PFSK-1 (cell line): ENCODE measurements at regions not wholly inside any gene's neighbourhood (a gene's known extent, or its start where the extent isn't known, plus 50 kb on each side); places are given as distances from the start of the nearest gene placed in this dataset.

Source experiments
- FOXP2 ChIP-seq: optimal IDR thresholded peaks from 2 replicates; pipeline ENCODE3; 2011; ENCODE audit warnings: borderline replicate concordance, control low read depth, inconsistent platforms; ENCODE audit not compliant: insufficient read depth; ENCODE audit errors: extremely low read length, extremely low read depth
- POLR2AphosphoS5 ChIP-seq: IDR thresholded peaks from 2 replicates; pipeline ENCODE4 v1.6.1; 2012; ENCODE audit warnings: low read depth, mild to moderate bottlenecking, control low read depth, low read length, moderate library complexity
- SIN3A ChIP-seq: IDR thresholded peaks from 2 replicates; pipeline ENCODE4 v1.6.1; 2012; ENCODE audit warnings: mild to moderate bottlenecking, low read length, moderate library complexity, borderline replicate concordance; ENCODE audit not compliant: insufficient read depth
- TAF1 ChIP-seq: IDR thresholded peaks from 2 replicates; pipeline ENCODE4 v1.6.1; 2012; ENCODE audit warnings: low read length, control low read depth, borderline replicate concordance; ENCODE audit not compliant: insufficient read depth
- TF ChIP-seq, protein P1 (sequence below), 2 experiments: IDR thresholded peaks; 2 replicates each; pipeline versions ENCODE4 v1.6.1 to v1.8.0; 2011 to 2012; ENCODE audit warnings: low read depth in 2 of 2, low read length in 2 of 2, control low read depth in 1 of 2, inconsistent platforms in 1 of 2, mild to moderate bottlenecking in 1 of 2, moderate library complexity in 1 of 2; ENCODE audit not compliant: insufficient read depth in 1 of 2

DNA sequence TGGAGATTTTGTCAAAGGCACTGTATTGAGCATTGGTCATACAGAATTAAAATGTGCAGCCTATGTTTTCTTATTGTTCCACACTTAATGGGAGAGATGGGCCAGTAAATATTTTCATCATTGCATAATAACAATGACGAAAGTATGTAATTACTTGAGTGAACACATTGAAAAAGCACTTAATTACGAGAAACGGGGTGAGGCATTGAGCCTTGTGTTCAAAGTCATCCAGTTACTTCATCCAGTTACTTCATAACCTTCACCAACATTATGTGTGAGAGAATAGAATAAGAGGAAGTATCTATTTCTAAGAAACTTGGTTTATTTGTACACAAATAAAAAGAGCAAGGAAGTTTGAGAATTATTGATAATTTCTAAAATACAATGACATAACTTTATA lies 1427.0 kb downstream of the ADGRL3 start:
- TF ChIP-seq FOXP2 (no peak), TAF1 (no peak), SIN3A (no peak)
- TF ChIP-seq, protein P1, sequence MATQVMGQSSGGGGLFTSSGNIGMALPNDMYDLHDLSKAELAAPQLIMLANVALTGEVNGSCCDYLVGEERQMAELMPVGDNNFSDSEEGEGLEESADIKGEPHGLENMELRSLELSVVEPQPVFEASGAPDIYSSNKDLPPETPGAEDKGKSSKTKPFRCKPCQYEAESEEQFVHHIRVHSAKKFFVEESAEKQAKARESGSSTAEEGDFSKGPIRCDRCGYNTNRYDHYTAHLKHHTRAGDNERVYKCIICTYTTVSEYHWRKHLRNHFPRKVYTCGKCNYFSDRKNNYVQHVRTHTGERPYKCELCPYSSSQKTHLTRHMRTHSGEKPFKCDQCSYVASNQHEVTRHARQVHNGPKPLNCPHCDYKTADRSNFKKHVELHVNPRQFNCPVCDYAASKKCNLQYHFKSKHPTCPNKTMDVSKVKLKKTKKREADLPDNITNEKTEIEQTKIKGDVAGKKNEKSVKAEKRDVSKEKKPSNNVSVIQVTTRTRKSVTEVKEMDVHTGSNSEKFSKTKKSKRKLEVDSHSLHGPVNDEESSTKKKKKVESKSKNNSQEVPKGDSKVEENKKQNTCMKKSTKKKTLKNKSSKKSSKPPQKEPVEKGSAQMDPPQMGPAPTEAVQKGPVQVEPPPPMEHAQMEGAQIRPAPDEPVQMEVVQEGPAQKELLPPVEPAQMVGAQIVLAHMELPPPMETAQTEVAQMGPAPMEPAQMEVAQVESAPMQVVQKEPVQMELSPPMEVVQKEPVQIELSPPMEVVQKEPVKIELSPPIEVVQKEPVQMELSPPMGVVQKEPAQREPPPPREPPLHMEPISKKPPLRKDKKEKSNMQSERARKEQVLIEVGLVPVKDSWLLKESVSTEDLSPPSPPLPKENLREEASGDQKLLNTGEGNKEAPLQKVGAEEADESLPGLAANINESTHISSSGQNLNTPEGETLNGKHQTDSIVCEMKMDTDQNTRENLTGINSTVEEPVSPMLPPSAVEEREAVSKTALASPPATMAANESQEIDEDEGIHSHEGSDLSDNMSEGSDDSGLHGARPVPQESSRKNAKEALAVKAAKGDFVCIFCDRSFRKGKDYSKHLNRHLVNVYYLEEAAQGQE (IDR thresholded peaks at IDR 0.05; ENCODE audit: insufficient read depth in 1 of 2, low read depth in 2 of 2, low read length in 2 of 2) = no peak

DNA sequence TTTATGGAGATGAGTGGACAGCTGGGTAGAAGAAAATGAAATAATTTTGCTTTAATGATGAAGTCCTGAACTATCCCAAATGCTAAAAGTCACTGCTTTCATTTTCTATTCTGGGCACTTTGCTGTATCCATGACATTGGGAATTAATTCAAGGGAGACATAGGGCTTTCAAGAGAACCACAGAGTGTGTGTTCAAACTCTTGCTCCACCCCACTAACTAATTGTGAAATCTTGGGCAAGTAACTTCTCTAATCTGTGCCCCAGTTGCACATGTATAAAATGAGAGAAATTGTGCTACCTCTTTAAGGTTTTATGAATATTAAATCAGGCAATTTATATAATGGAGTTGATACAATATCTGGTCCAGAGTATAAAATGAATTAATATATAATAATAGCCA lies 1422.0 kb downstream of the ADGRL3 start:
- no peak for TF ChIP-seq SIN3A
- TF ChIP-seq POLR2AphosphoS5 = no peak
- TF ChIP-seq, protein P1 (IDR thresholded peaks at IDR 0.05; ENCODE audit: insufficient read depth in 1 of 2, low read depth in 2 of 2, low read length in 2 of 2) = no peak
- no peak for TF ChIP-seq FOXP2
- no peak for TF ChIP-seq TAF1

DNA sequence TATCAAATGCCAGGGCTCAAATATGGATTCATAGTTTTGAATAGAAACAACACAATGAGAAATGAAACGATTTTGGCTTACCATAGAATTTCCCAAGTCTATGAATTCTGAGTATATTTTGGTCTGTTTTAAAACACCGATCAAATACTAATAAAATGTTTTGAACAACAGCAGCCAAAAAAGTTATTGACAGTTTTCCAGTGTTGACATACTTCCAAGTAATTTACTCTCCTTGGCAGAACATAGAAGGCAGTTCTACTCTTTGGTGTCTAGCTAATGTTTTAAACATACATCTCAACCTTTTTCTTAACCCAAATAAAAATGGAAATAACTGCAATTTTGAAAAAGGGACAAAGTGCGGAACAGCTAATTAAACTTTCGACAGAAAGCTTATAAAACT lies 1419.8 kb downstream of the ADGRL3 start:
- TF ChIP-seq SIN3A (no peak), FOXP2 (no peak), POLR2AphosphoS5 (no peak), TAF1 (no peak)
- TF ChIP-seq, protein P1 (IDR thresholded peaks at IDR 0.05; ENCODE audit: insufficient read depth in 1 of 2, low read depth in 2 of 2, low read length in 2 of 2) = no peak

DNA sequence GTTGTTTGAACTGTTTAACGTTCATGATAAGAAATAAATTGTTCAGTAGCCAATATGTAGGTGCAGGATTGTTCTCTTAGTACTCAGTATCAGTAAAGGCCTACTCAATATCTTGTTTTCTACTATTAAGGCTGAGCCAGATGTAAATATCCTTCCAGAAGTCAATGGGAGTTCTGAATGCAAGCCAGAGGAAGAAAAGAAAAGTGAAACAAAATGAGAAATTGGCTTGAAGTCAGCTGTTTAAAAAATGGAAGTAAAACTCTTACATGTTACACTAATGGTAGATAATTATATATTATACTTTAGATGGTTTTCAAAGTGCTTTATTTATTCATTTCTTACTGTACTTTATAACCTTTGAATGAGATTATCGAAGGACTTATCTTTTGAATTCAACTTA lies 1417.9 kb downstream of the ADGRL3 start:
- TF ChIP-seq SIN3A (no peak), FOXP2 (no peak), TAF1 (no peak), POLR2AphosphoS5 (no peak)
- TF ChIP-seq, protein P1 (IDR thresholded peaks at IDR 0.05; ENCODE audit: insufficient read depth in 1 of 2, low read depth in 2 of 2, low read length in 2 of 2) = no peak

DNA sequence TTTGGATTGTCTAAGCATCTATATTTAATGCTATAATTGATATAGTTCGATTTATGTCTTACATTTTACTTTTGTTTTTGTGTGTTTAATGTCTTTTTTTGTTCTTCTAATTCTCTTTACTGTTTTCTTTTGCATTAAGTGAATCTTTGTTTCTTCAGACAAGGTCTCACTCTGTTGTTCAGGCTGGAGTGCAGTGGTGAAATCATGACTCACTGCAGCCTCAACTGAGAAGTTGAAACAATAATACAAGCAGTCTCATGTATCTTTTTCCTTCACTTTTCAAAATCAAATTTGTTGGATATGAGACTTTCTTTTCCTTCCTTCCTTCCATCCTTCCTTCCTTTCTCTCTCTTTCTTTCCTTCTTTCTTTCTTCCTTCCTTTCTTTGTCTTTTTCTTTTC lies 1401.6 kb downstream of the ADGRL3 start:
- TF ChIP-seq TAF1 (no peak), SIN3A (no peak), FOXP2 (no peak), POLR2AphosphoS5 (no peak)
- TF ChIP-seq, protein P1 (IDR thresholded peaks at IDR 0.05; ENCODE audit: insufficient read depth in 1 of 2, low read depth in 2 of 2, low read length in 2 of 2) = no peak
